K562 (cell line): ENCODE measurements at regions not wholly inside any gene's neighbourhood (a gene's known extent, or its start where the extent isn't known, plus 50 kb on each side); places are given as distances from the start of the nearest gene placed in this dataset.

Experiments
- ATF7 ChIP-seq: fragments of 450-650 bp; IDR thresholded peaks from 2 replicates; pipeline ENCODE4 v1.7.1; 2014; ENCODE audit warnings: mild to moderate bottlenecking, moderate library complexity
- E2F4 ChIP-seq: sonication (generic); formaldehyde crosslinking; IDR thresholded peaks from 2 replicates; pipeline ENCODE4 v1.8.0; 2022; ENCODE audit warnings: mild to moderate bottlenecking, low read depth, missing genetic modification reagents
- HBP1 ChIP-seq: fragments of 450-650 bp; formaldehyde crosslinking; IDR thresholded peaks from 2 replicates; pipeline ENCODE4 v1.4.0; 2022; ENCODE audit warnings: missing genetic modification characterization
- HMG20B ChIP-seq: fragments of 250-450 bp; sonication (Bioruptor Pico); IDR thresholded peaks from 2 replicates; pipeline ENCODE4 v1.5.0; 2021; ENCODE audit warnings: mild to moderate bottlenecking
- HNRNPK ChIP-seq: fragments of 200-400 bp; formaldehyde crosslinking; IDR thresholded peaks from one replicate; pipeline ENCODE4 v1.6.1; 2018; ENCODE audit warnings: mild to moderate bottlenecking, low read depth, low read length; ENCODE audit not compliant: poor library complexity, severe bottlenecking
- LCOR ChIP-seq: sonication (generic); formaldehyde crosslinking; IDR thresholded peaks from 2 replicates; pipeline ENCODE4 v1.8.0; 2022; ENCODE audit warnings: mild to moderate bottlenecking, missing genetic modification reagents
- MAZ ChIP-seq, 2 experiments: fragments of 450-650 bp in 1 of 2; sonication (generic) in 1 of 2; formaldehyde crosslinking; IDR thresholded peaks in 1 of 2; conservative IDR thresholded peaks in 1 of 2; 2 replicates each; pipeline versions ENCODE4 v1.4.0 to v1.5.0; 2020; ENCODE audit warnings: mild to moderate bottlenecking in 1 of 2, missing genetic modification reagents in 1 of 2
- NCOA1 ChIP-seq: fragments of 450-650 bp; IDR thresholded peaks from 2 replicates; pipeline ENCODE4 v1.6.1; 2016; ENCODE audit warnings: low read depth
- NKRF ChIP-seq: fragments of 450-650 bp; IDR thresholded peaks from 2 replicates; pipeline ENCODE4 v1.6.1; 2016; ENCODE audit warnings: borderline replicate concordance
- PCBP2 ChIP-seq: fragments of 200-400 bp; formaldehyde crosslinking; IDR thresholded peaks from 2 replicates; pipeline ENCODE4 v1.6.1; 2018; ENCODE audit warnings: low read length, low read depth, mild to moderate bottlenecking, moderate library complexity; ENCODE audit not compliant: poor library complexity, severe bottlenecking
- POLR3A ChIP-seq: IDR thresholded peaks from 2 replicates; pipeline ENCODE4 v1.6.1; 2011; ENCODE audit warnings: borderline replicate concordance, mild to moderate bottlenecking, moderate library complexity; ENCODE audit not compliant: insufficient read length, insufficient read depth; ENCODE audit errors: extremely low read depth
- PTRF ChIP-seq: fragments of 450-650 bp; IDR thresholded peaks from 2 replicates; pipeline ENCODE4 v1.6.1; 2016; ENCODE audit warnings: mild to moderate bottlenecking, missing genetic modification characterization, missing compliant biosample characterization
- RB1 ChIP-seq: fragments of 450-650 bp; IDR thresholded peaks from 2 replicates; pipeline ENCODE4 v1.6.1; 2017; ENCODE audit warnings: low read depth, mild to moderate bottlenecking
- VEZF1 ChIP-seq: fragments of 200-800 bp; sonication (Bioruptor generic); IDR thresholded peaks from 2 replicates; pipeline ENCODE4 v1.6.1; 2017; ENCODE audit warnings: missing genetic modification characterization, missing compliant biosample characterization
- YY1 ChIP-seq, 3 experiments: IDR thresholded peaks; 2 replicates each; pipeline ENCODE4 v1.6.1; 2011; ENCODE audit warnings: low read length in 2 of 3, mild to moderate bottlenecking in 2 of 3, moderate library complexity in 2 of 3, borderline replicate concordance in 1 of 3, control low read depth in 1 of 3, low read depth in 1 of 3; ENCODE audit not compliant: insufficient read depth in 3 of 3, insufficient replicate concordance in 2 of 3, control insufficient read depth in 1 of 3, insufficient read length in 1 of 3; ENCODE audit errors: extremely low read depth in 1 of 3
- ZFP91 ChIP-seq: sonication (generic); formaldehyde crosslinking; IDR thresholded peaks from 2 replicates; pipeline ENCODE4 v1.8.0; 2022; ENCODE audit warnings: mild to moderate bottlenecking, missing genetic modification reagents
- ZNF57 ChIP-seq: fragments of 450-650 bp; formaldehyde crosslinking; IDR thresholded peaks from 2 replicates; pipeline ENCODE4 v1.4.0; 2020; ENCODE audit warnings: mild to moderate bottlenecking, moderate library complexity
- ZNF77 ChIP-seq: fragments of 250-450 bp; sonication (Bioruptor Pico); IDR thresholded peaks from 2 replicates; pipeline ENCODE4 v1.5.0; 2020

GRCh38 chr2:126971481-126972278 is 73.0 kb downstream of the TEX51 start (continued):
- TF ChIP-seq MAZ (CRISPR knock-in tag; conservative IDR thresholded peaks at IDR 0.05 in 1 of 2, IDR thresholded peaks at IDR 0.05 in 1 of 2): 0 out of 4 replicates have a peak, but pooled peaks of 1 of the 2 experiments have one; percentile 44
- no peak for TF ChIP-seq POLR3A
- TF ChIP-seq VEZF1 (CRISPR knock-in tag): no peak
- no peak for TF ChIP-seq PCBP2
- no peak for TF ChIP-seq HNRNPK
- TF ChIP-seq ZNF57 (CRISPR knock-in tag): no peak
- TF ChIP-seq YY1 (IDR thresholded peaks at IDR 0.05; ENCODE audit: borderline replicate concordance in 1 of 3, control insufficient read depth in 1 of 3, extremely low read depth in 1 of 3, insufficient read depth in 3 of 3, insufficient read length in 1 of 3, insufficient replicate concordance in 2 of 3, low read depth in 1 of 3, low read length in 2 of 3): peak in 1 of 3 experiments; percentile 10
- no peak for TF ChIP-seq ZFP91 (CRISPR knock-in tag)
- TF ChIP-seq NKRF: no peak
- TF ChIP-seq HBP1 (CRISPR knock-in tag): no peak
- no peak for TF ChIP-seq NCOA1
- no peak for TF ChIP-seq PTRF (tag)
- TF ChIP-seq HMG20B (CRISPR knock-in tag): no peak
- no peak for TF ChIP-seq ZNF77 (CRISPR knock-in tag)
- 0 out of 2 replicates have a peak, but pooled peaks have one; percentile 19 for TF ChIP-seq ATF7
- no peak for TF ChIP-seq E2F4 (CRISPR knock-in tag)
- peak; percentile 85 for TF ChIP-seq RB1
- 0 out of 2 replicates have a peak, but pooled peaks have one; percentile 28 for TF ChIP-seq LCOR (CRISPR knock-in tag)
